MM.1S (cell line): ENCODE measurements at regions not wholly inside any gene's neighbourhood (a gene's known extent, or its start where the extent isn't known, plus 50 kb on each side); places are given as distances from the start of the nearest gene placed in this dataset.

ENCODE experiments used
- DNase-seq: peaks from one replicate; pipeline ENCODE4 v3.0.0-alpha.2; 2015
- H2AFZ ChIP-seq: fragments of 300-600 bp; sonication (generic); 2 replicates; pipeline ENCODE4 v1.6.0; 2016; ENCODE audit warnings: antibody characterized with exemption, low read length
- H3F3A ChIP-seq: fragments of 300-600 bp; sonication (generic); 2 replicates; pipeline ENCODE4 v1.6.1; 2016; ENCODE audit warnings: mild to moderate bottlenecking, antibody characterized with exemption, low read length, moderate library complexity, mixed read lengths; ENCODE audit not compliant: insufficient read depth
- H3K27ac ChIP-seq: fragments of 300-600 bp; sonication (generic); 2 replicates; pipeline ENCODE4 v1.5.1; 2016; ENCODE audit warnings: mild to moderate bottlenecking, low read length
- H3K27me3 ChIP-seq: fragments of 300-600 bp; sonication (generic); replicated peaks from 2 replicates; pipeline ENCODE4 v1.6.0; 2016; ENCODE audit warnings: low read length; ENCODE audit not compliant: insufficient read depth
- H3K36me3 ChIP-seq: fragments of 300-600 bp; sonication (generic); replicated peaks from 2 replicates; pipeline ENCODE4 v1.6.1; 2016; ENCODE audit warnings: mild to moderate bottlenecking, low read length, mixed read lengths; ENCODE audit not compliant: insufficient read depth
- H3K4me1 ChIP-seq: fragments of 300-600 bp; sonication (generic); 2 replicates; pipeline ENCODE4 v1.6.1; 2016; ENCODE audit warnings: low read length, mixed read lengths
- H3K4me2 ChIP-seq: fragments of 300-600 bp; sonication (generic); 2 replicates; pipeline ENCODE4 v1.6.0; 2016; ENCODE audit warnings: low read depth, low read length
- H3K4me3 ChIP-seq: fragments of 300-600 bp; sonication (generic); 2 replicates; pipeline ENCODE4 v1.5.1; 2016; ENCODE audit warnings: low read length, mixed read lengths
- H3K79me2 ChIP-seq: fragments of 300-600 bp; sonication (generic); 2 replicates; pipeline ENCODE4 v1.6.1; 2016; ENCODE audit warnings: mixed run types, low read length, mixed read lengths
- H3K9ac ChIP-seq: fragments of 300-600 bp; sonication (generic); 2 replicates; pipeline ENCODE4 v1.6.1; 2016; ENCODE audit warnings: low read length, mixed read lengths
- H3K9me2 ChIP-seq: fragments of 300-600 bp; sonication (generic); replicated peaks from 2 replicates; pipeline ENCODE4 v1.6.1; 2016; ENCODE audit warnings: mild to moderate bottlenecking, low read length, mixed read lengths; ENCODE audit not compliant: insufficient read depth
- H3K9me3 ChIP-seq: fragments of 300-600 bp; sonication (generic); replicated peaks from 2 replicates; pipeline ENCODE4 v1.6.1; 2016; ENCODE audit warnings: mild to moderate bottlenecking, low read length, mixed read lengths; ENCODE audit not compliant: insufficient read depth
- H4K20me1 ChIP-seq: fragments of 300-600 bp; sonication (generic); 2 replicates; pipeline ENCODE4 v1.6.1; 2016; ENCODE audit warnings: mild to moderate bottlenecking, low read length, moderate library complexity, mixed read lengths; ENCODE audit not compliant: insufficient read depth
- EZH2 ChIP-seq: fragments of 300-600 bp; sonication (generic); optimal IDR thresholded peaks from 2 replicates; pipeline ENCODE3; 2017; ENCODE audit warnings: low read depth, mild to moderate bottlenecking, antibody characterized with exemption, low read length, mixed read lengths
- EZH2phosphoT487 ChIP-seq: fragments of 300-600 bp; sonication (generic); IDR thresholded peaks from 2 replicates; pipeline ENCODE4 v1.6.1; 2018; ENCODE audit warnings: antibody characterized with exemption, low read length
- TF ChIP-seq, protein P1 (sequence below): fragments of 300-600 bp; sonication (generic); IDR thresholded peaks from 2 replicates; pipeline ENCODE4 v1.5.1; 2016; ENCODE audit warnings: antibody characterized with exemption, low read length, mixed read lengths

- H2AFZ ChIP-seq = no peak overlapping the region
- no peak for DNase-seq
- no peak overlapping the region for H3K4me2 ChIP-seq
- H3K4me1 ChIP-seq = peaks cover 20% of the 10 kb centered on the region
- no peak overlapping the region for H3K9ac ChIP-seq
- no peaks in the 10 kb centered on the region for H3K36me3 ChIP-seq
- TF ChIP-seq, protein P1, sequence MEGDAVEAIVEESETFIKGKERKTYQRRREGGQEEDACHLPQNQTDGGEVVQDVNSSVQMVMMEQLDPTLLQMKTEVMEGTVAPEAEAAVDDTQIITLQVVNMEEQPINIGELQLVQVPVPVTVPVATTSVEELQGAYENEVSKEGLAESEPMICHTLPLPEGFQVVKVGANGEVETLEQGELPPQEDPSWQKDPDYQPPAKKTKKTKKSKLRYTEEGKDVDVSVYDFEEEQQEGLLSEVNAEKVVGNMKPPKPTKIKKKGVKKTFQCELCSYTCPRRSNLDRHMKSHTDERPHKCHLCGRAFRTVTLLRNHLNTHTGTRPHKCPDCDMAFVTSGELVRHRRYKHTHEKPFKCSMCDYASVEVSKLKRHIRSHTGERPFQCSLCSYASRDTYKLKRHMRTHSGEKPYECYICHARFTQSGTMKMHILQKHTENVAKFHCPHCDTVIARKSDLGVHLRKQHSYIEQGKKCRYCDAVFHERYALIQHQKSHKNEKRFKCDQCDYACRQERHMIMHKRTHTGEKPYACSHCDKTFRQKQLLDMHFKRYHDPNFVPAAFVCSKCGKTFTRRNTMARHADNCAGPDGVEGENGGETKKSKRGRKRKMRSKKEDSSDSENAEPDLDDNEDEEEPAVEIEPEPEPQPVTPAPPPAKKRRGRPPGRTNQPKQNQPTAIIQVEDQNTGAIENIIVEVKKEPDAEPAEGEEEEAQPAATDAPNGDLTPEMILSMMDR = no peak
- no peak for TF ChIP-seq EZH2phosphoT487
- TF ChIP-seq EZH2 = no peak
- no peaks in the 10 kb centered on the region for H4K20me1 ChIP-seq
- H3K9me3 ChIP-seq = no peaks in the 10 kb centered on the region
- H3K4me3 ChIP-seq = no peak overlapping the region
- H3K27me3 ChIP-seq = no peaks in the 10 kb centered on the region
- no peaks in the 10 kb centered on the region for H3F3A ChIP-seq
- no peak overlapping the region for H3K27ac ChIP-seq
- peaks cover 52% of the 10 kb centered on the region for H3K79me2 ChIP-seq
- no peaks in the 10 kb centered on the region for H3K9me2 ChIP-seq
Observed at GRCh38 chr13:73973156-73973555, 161.0 kb downstream of the KLF12 start.

- Histone ChIP-seq H3K9me2 (no peaks in the 10 kb centered on the region), H3K4me3 (no peak overlapping the region), H3K9me3 (no peaks in the 10 kb centered on the region), H3K36me3 (no peaks in the 10 kb centered on the region), H3F3A (peaks cover 6% of the 10 kb centered on the region), H3K4me1 (peaks cover 23% of the 10 kb centered on the region), H3K4me2 (no peak overlapping the region), H2AFZ (no peak overlapping the region), H4K20me1 (no peaks in the 10 kb centered on the region), H3K27me3 (no peaks in the 10 kb centered on the region), H3K9ac (no peak overlapping the region), H3K27ac (no peak overlapping the region), H3K79me2 (peaks cover 47% of the 10 kb centered on the region)
- no peak for DNase-seq
- no peak for TF ChIP-seq EZH2
Observed at GRCh38 chr13:73972545-73972944, 161.7 kb downstream of the KLF12 start.

DNA sequence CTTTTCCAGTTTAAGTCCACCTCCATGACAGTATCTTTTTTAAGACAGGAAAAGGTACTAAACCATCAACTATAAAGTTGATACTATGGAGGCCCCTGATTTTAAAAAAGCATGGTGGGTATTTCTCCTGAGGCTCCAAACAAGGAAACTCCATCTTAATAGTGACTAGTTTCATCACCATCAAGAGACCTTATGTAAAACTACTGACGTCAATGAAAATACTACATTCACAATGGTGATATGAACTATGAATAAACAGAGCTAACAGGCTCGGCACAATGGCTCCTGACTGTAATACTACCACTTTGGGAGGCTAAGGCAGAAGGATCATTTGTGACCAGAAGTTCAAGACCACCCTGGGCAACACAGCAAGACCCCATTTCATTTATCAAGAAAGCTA, 162.7 kb downstream of the KLF12 start:
- no peak overlapping the region for H3K9ac ChIP-seq
- peaks cover 54% of the 10 kb centered on the region for H3K79me2 ChIP-seq
- no peak overlapping the region for H3K4me2 ChIP-seq
- H3K27me3 ChIP-seq = no peaks in the 10 kb centered on the region
- no peak for DNase-seq
- no peaks in the 10 kb centered on the region for H3K9me3 ChIP-seq
- H3F3A ChIP-seq = peaks cover 16% of the 10 kb centered on the region
- no peaks in the 10 kb centered on the region for H3K36me3 ChIP-seq
- no peak for TF ChIP-seq EZH2phosphoT487
- TF ChIP-seq, protein P1 = no peak
- TF ChIP-seq EZH2 = no peak
- peaks cover 33% of the 10 kb centered on the region for H3K4me1 ChIP-seq
- no peak overlapping the region for H3K4me3 ChIP-seq
- no peak overlapping the region for H3K27ac ChIP-seq
- no peaks in the 10 kb centered on the region for H4K20me1 ChIP-seq
- H2AFZ ChIP-seq = no peak overlapping the region
- no peaks in the 10 kb centered on the region for H3K9me2 ChIP-seq

GRCh38 chr13:73970421-73971055, 163.7 kb downstream of the KLF12 start:
- Histone ChIP-seq H3K4me2 (no peak overlapping the region), H3F3A (peaks cover 16% of the 10 kb centered on the region), H3K9me3 (no peaks in the 10 kb centered on the region), H4K20me1 (no peaks in the 10 kb centered on the region), H3K9me2 (no peaks in the 10 kb centered on the region), H2AFZ (no peak overlapping the region), H3K27ac (no peak overlapping the region), H3K36me3 (no peaks in the 10 kb centered on the region), H3K4me1 (peaks cover 40% of the 10 kb centered on the region), H3K27me3 (no peaks in the 10 kb centered on the region), H3K9ac (no peak overlapping the region), H3K79me2 (peaks cover 55% of the 10 kb centered on the region), H3K4me3 (no peak overlapping the region)
- DNase-seq = no peak
- no peak for TF ChIP-seq EZH2
- TF ChIP-seq, protein P1 = no peak
